ENCODE measurements at regions not wholly inside any gene's neighbourhood (a gene's known extent, or its start where the extent isn't known, plus 50 kb on each side); places are given as distances from the start of the nearest gene placed in this dataset.

- Mint-ChIP-seq H3K27me3 (ENCODE audit: unreplicated experiment) (peaks cover 2% of the 10 kb centered on the region), H3K9me3 (ENCODE audit: unreplicated experiment) (no peaks in the 10 kb centered on the region), H3K27ac (ENCODE audit: unreplicated experiment) (no peak overlapping the region)
Observed at GRCh38 chr11:15776366-15776765, 580.0 kb downstream of the SOX6 start.

DNA sequence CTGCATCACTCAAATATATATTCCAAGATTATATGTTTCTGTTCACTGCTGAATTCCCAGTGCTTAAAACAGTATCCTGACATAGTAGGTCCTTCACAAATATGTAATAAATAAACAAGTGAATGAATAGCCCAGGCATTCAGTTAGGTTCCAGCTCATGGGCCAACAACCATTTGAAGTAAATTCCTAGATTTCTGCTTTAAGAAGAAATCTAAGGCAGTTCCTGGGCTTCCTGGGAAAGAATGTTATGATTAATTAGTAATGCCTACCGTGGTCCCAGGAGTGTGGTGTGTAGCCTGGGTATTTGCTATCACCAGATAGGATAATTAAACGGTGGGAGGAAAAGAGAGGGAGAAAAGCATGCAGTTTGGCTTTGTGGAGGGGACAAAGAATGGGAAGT is 576.8 kb downstream of the SOX6 start:
- H3K9me3 Mint-ChIP-seq (ENCODE audit: unreplicated experiment) = no peaks in the 10 kb centered on the region

More at GRCh38 chr11:15776366-15776765, 580.0 kb downstream of the SOX6 start:
- Mint-ChIP-seq H3K4me1 (ENCODE audit: low read depth, unreplicated experiment) (peaks cover 14% of the 10 kb centered on the region), H3K36me3 (ENCODE audit: unreplicated experiment) (no peaks in the 10 kb centered on the region), H3K4me3 (ENCODE audit: unreplicated experiment) (no peak overlapping the region)
- TF ChIP-seq, protein P1, sequence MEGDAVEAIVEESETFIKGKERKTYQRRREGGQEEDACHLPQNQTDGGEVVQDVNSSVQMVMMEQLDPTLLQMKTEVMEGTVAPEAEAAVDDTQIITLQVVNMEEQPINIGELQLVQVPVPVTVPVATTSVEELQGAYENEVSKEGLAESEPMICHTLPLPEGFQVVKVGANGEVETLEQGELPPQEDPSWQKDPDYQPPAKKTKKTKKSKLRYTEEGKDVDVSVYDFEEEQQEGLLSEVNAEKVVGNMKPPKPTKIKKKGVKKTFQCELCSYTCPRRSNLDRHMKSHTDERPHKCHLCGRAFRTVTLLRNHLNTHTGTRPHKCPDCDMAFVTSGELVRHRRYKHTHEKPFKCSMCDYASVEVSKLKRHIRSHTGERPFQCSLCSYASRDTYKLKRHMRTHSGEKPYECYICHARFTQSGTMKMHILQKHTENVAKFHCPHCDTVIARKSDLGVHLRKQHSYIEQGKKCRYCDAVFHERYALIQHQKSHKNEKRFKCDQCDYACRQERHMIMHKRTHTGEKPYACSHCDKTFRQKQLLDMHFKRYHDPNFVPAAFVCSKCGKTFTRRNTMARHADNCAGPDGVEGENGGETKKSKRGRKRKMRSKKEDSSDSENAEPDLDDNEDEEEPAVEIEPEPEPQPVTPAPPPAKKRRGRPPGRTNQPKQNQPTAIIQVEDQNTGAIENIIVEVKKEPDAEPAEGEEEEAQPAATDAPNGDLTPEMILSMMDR (IDR thresholded peaks at IDR 0.05; ENCODE audit: partially characterized antibody, unreplicated experiment) = no peak
- no peak for DNase-seq

DNA sequence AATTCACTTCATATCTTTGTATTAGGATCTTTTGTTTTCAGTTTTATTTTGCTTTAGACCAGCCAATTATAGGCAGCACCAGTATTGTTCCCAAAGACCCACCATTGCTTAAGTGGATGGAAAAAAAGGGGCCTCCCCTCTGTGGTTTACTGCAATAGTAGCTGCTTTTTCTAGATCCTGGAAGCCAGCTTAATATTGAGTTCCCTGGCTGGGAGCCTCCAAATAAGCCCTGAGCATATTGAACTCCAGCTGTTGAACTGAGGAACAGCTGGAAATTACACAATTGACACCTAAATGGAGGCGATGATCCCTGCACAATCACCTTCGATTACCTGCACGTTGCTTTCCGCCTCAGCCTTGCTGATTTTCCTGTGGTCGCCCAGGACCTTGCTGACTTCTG is 576.0 kb downstream of the SOX6 start:
- Mint-ChIP-seq H3K27ac (ENCODE audit: unreplicated experiment) (no peak overlapping the region), H3K9me3 (ENCODE audit: unreplicated experiment) (no peaks in the 10 kb centered on the region), H3K4me3 (ENCODE audit: unreplicated experiment) (no peak overlapping the region), H3K4me1 (ENCODE audit: low read depth, unreplicated experiment) (peaks cover 2% of the 10 kb centered on the region), H3K27me3 (ENCODE audit: unreplicated experiment) (no peaks in the 10 kb centered on the region), H3K36me3 (ENCODE audit: unreplicated experiment) (no peaks in the 10 kb centered on the region)
- TF ChIP-seq, protein P1 (IDR thresholded peaks at IDR 0.05; ENCODE audit: partially characterized antibody, unreplicated experiment) = no peak
- DNase-seq = no peak

More for the DNA sequence above, 576.8 kb downstream of the SOX6 start:
- no peak overlapping the region for H3K27ac Mint-ChIP-seq (ENCODE audit: unreplicated experiment)
- H3K36me3 Mint-ChIP-seq (ENCODE audit: unreplicated experiment) = no peaks in the 10 kb centered on the region
- TF ChIP-seq, protein P1 (IDR thresholded peaks at IDR 0.05; ENCODE audit: partially characterized antibody, unreplicated experiment) = no peak
- H3K27me3 Mint-ChIP-seq (ENCODE audit: unreplicated experiment) = peaks cover 1% of the 10 kb centered on the region
- no peak overlapping the region for H3K4me3 Mint-ChIP-seq (ENCODE audit: unreplicated experiment)
- H3K4me1 Mint-ChIP-seq (ENCODE audit: low read depth, unreplicated experiment) = peaks cover 7% of the 10 kb centered on the region
- no peak for DNase-seq

DNA sequence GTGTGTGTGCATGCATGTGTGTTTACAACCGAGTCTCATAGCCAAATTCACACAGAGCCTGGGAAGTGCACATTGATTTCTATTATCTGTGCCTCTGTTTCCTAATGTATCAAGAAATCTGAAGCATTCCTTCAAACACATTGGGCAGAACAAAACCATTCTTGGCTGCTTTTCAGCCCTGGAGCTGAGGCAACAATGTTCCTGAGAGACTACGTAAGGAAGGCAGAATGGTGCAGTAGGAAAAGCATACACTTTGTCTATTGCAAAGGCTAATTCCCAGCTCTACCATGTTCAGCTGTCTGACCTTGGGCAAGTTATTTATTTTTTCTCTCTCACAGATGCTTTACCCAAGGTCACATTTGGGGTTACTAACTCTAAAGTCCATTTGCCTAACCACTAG is 575.5 kb downstream of the SOX6 start:
- Mint-ChIP-seq H3K27ac (ENCODE audit: unreplicated experiment) (no peak overlapping the region), H3K4me1 (ENCODE audit: low read depth, unreplicated experiment) (peaks cover 2% of the 10 kb centered on the region), H3K9me3 (ENCODE audit: unreplicated experiment) (no peaks in the 10 kb centered on the region)

GRCh38 chr11:15783619-15784018 is 572.7 kb downstream of the SOX6 start:
- Mint-ChIP-seq H3K27me3 (ENCODE audit: unreplicated experiment) (no peaks in the 10 kb centered on the region), H3K4me1 (ENCODE audit: low read depth, unreplicated experiment) (peaks cover 2% of the 10 kb centered on the region), H3K9me3 (ENCODE audit: unreplicated experiment) (no peaks in the 10 kb centered on the region), H3K36me3 (ENCODE audit: unreplicated experiment) (no peaks in the 10 kb centered on the region), H3K27ac (ENCODE audit: unreplicated experiment) (no peak overlapping the region), H3K4me3 (ENCODE audit: unreplicated experiment) (no peak overlapping the region)
- TF ChIP-seq, protein P1 (IDR thresholded peaks at IDR 0.05; ENCODE audit: partially characterized antibody, unreplicated experiment) = no peak
- DNase-seq = no peak

More for the DNA sequence above, 575.5 kb downstream of the SOX6 start:
- TF ChIP-seq, protein P1 (IDR thresholded peaks at IDR 0.05; ENCODE audit: partially characterized antibody, unreplicated experiment) = no peak
- no peak overlapping the region for H3K4me3 Mint-ChIP-seq (ENCODE audit: unreplicated experiment)
- no peaks in the 10 kb centered on the region for H3K27me3 Mint-ChIP-seq (ENCODE audit: unreplicated experiment)
- no peak for DNase-seq
- no peaks in the 10 kb centered on the region for H3K36me3 Mint-ChIP-seq (ENCODE audit: unreplicated experiment)

Data from glutamatergic neuron (in vitro differentiated cells).